ENCODE measurements at regions not wholly inside any gene's neighbourhood (a gene's known extent, or its start where the extent isn't known, plus 50 kb on each side); places are given as distances from the start of the nearest gene placed in this dataset.

DNA sequence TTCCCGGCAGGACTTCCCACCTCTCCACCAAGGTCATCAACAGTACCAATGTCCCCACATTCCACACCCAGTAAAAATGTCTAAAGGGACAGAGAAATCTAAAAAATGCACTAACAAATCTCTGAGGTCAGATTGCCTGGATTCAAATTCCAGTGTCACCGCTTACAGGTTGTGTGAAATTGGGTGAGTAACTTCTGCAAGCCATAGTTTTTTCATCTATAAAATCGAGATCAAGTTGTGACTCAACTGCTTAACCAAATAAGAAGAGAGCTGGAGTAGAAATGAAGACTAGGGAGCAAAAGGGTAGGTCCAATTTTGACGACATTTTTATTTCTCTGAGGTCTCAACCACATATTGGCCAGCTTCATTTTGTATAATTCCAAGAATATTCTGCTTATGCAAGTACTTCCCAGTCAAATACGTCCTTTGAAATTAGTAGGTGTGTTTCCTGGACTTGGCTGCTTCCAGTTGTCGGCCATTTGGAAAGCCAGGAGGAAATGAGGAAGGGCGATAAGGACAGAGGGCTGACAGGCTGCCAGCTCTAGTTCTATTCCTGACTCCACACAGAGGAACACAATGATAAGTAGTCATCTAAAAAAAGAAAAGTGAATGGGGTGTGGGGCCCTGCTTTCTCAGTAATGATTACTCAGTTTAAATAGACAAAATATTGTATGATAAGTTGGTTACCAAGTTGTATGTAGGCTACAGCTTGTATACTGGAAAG, 57.7 kb upstream of the ZC3H11B start:
- Mint-ChIP-seq H3K4me1 (no peaks in the 10 kb centered on the region), H3K27me3 (ENCODE audit: low read depth in 3 of 3) (peaks cover 0 to 8% (median 1%) of the 10 kb centered on the region in 3 donors), H3K27ac (peak overlapping the region in 1 of 7 donors; percentile 54), H3K36me3 (no peaks in the 10 kb centered on the region), H3K4me3 (no peak overlapping the region), H3K9me3 (peaks cover 0 to 2% (median 0%) of the 10 kb centered on the region in 7 donors)
- Histone ChIP-seq H4K20me1 (ENCODE audit: insufficient read depth, low read length) (no peaks in the 10 kb centered on the region), H3K27ac (ENCODE audit: low read depth in 1 of 2, low read length in 2 of 2) (no peak overlapping the region), H3K27me3 (ENCODE audit: control insufficient read depth in 2 of 2, insufficient read depth in 2 of 2, low read length in 2 of 2) (no peaks in the 10 kb centered on the region), H3K4me3 (replicated peaks in 1 of 3; ENCODE audit: low read depth in 2 of 3, low read length in 3 of 3) (no peak overlapping the region), H2AFZ (ENCODE audit: insufficient read depth, low read depth, low read length, poor library complexity, severe bottlenecking) (no peak overlapping the region), H3K36me3 (replicated peaks in 1 of 2; ENCODE audit: control insufficient read depth in 1 of 2, insufficient read depth in 2 of 2, low read length in 2 of 2) (no peaks in the 10 kb centered on the region), H3K4me1 (ENCODE audit: control insufficient read depth in 1 of 2, insufficient read depth in 2 of 2, low read length in 2 of 2) (no peaks in the 10 kb centered on the region), H3K9me3 (replicated peaks in 1 of 2; ENCODE audit: control insufficient read depth in 1 of 2, insufficient read depth in 1 of 2, low read length in 2 of 2) (no peaks in the 10 kb centered on the region), H3K9ac (ENCODE audit: insufficient read depth, low read length, poor library complexity, severe bottlenecking) (no peak overlapping the region), H3K4me2 (replicated peaks; ENCODE audit: extremely low read depth, low read length, poor library complexity, severe bottlenecking) (no peak overlapping the region), H3K79me2 (ENCODE audit: insufficient read depth, low read length) (no peaks in the 10 kb centered on the region)
- DNase-seq, result no peak
- intact Hi-C loops (cut with micrococcal nuclease), result no loop called here
- TF ChIP-seq, protein P1, sequence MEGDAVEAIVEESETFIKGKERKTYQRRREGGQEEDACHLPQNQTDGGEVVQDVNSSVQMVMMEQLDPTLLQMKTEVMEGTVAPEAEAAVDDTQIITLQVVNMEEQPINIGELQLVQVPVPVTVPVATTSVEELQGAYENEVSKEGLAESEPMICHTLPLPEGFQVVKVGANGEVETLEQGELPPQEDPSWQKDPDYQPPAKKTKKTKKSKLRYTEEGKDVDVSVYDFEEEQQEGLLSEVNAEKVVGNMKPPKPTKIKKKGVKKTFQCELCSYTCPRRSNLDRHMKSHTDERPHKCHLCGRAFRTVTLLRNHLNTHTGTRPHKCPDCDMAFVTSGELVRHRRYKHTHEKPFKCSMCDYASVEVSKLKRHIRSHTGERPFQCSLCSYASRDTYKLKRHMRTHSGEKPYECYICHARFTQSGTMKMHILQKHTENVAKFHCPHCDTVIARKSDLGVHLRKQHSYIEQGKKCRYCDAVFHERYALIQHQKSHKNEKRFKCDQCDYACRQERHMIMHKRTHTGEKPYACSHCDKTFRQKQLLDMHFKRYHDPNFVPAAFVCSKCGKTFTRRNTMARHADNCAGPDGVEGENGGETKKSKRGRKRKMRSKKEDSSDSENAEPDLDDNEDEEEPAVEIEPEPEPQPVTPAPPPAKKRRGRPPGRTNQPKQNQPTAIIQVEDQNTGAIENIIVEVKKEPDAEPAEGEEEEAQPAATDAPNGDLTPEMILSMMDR (IDR thresholded peaks at IDR 0.05), result no peak
- WGBS (ENCODE audit: insufficient coverage), result 100% methylated on average over 1 of the region's 7 CpGs

GRCh38 chr1:219669556-219669955, 56.7 kb upstream of the ZC3H11B start:
- no peak overlapping the region for H3K27ac Mint-ChIP-seq
- intact Hi-C loops (cut with micrococcal nuclease), result no loop called here
- Histone ChIP-seq H3K9me3 (replicated peaks in 1 of 2; ENCODE audit: control insufficient read depth in 1 of 2, insufficient read depth in 1 of 2, low read length in 2 of 2) (no peaks in the 10 kb centered on the region), H3K4me2 (replicated peaks; ENCODE audit: extremely low read depth, low read length, poor library complexity, severe bottlenecking) (no peak overlapping the region), H2AFZ (ENCODE audit: insufficient read depth, low read depth, low read length, poor library complexity, severe bottlenecking) (no peak overlapping the region), H3K27ac (ENCODE audit: low read depth in 1 of 2, low read length in 2 of 2) (no peak overlapping the region), H3K79me2 (ENCODE audit: insufficient read depth, low read length) (no peaks in the 10 kb centered on the region), H3K4me3 (replicated peaks in 1 of 3; ENCODE audit: low read depth in 2 of 3, low read length in 3 of 3) (no peak overlapping the region), H3K27me3 (ENCODE audit: control insufficient read depth in 2 of 2, insufficient read depth in 2 of 2, low read length in 2 of 2) (no peaks in the 10 kb centered on the region), H4K20me1 (ENCODE audit: insufficient read depth, low read length) (no peaks in the 10 kb centered on the region), H3K36me3 (replicated peaks in 1 of 2; ENCODE audit: control insufficient read depth in 1 of 2, insufficient read depth in 2 of 2, low read length in 2 of 2) (no peaks in the 10 kb centered on the region), H3K4me1 (ENCODE audit: control insufficient read depth in 1 of 2, insufficient read depth in 2 of 2, low read length in 2 of 2) (no peaks in the 10 kb centered on the region), H3K9ac (ENCODE audit: insufficient read depth, low read length, poor library complexity, severe bottlenecking) (no peak overlapping the region)
- TF ChIP-seq, protein P1 (IDR thresholded peaks at IDR 0.05), result no peak
- no peak overlapping the region for H3K4me3 Mint-ChIP-seq
- H3K27me3 Mint-ChIP-seq (ENCODE audit: low read depth in 3 of 3), result peaks cover 0 to 8% (median 1%) of the 10 kb centered on the region in 3 donors
- WGBS (ENCODE audit: insufficient coverage), result no CpG with 5 or more reads among the region's 3 CpGs
- no peaks in the 10 kb centered on the region for H3K36me3 Mint-ChIP-seq
- DNase-seq, result no peak
- H3K4me1 Mint-ChIP-seq, result no peaks in the 10 kb centered on the region
- peaks cover 0 to 2% (median 0%) of the 10 kb centered on the region in 7 donors for H3K9me3 Mint-ChIP-seq
